ENCODE measurements at regions not wholly inside any gene's neighbourhood (a gene's known extent, or its start where the extent isn't known, plus 50 kb on each side); places are given as distances from the start of the nearest gene placed in this dataset.

GRCh38 chr10:90644165-90644564 is 213.7 kb downstream of the HTR7 start:
- DNase-seq (ENCODE audit: low read depth, low spot score) (no peak), FAIRE-seq (peak; percentile 75)
- Histone ChIP-seq H3K9me1 (ENCODE audit: control insufficient read depth, extremely low read depth, insufficient read depth, low read length) (no peaks in the 10 kb centered on the region), H3K9ac (ENCODE audit: control insufficient read depth, extremely low read depth, insufficient read depth, low read length) (no peak overlapping the region), H3K27me3 (ENCODE audit: control insufficient read depth, extremely low read depth, insufficient read depth, low read length) (no peaks in the 10 kb centered on the region), H3K9me3 (ENCODE audit: control insufficient read depth, low read depth, low read length) (no peaks in the 10 kb centered on the region), H3K79me2 (ENCODE audit: control insufficient read depth, insufficient read depth, low read length) (no peaks in the 10 kb centered on the region), H4K20me1 (ENCODE audit: control insufficient read depth, extremely low read depth, insufficient read depth, low read length) (no peaks in the 10 kb centered on the region), H2AFZ (ENCODE audit: control insufficient read depth, low read length) (no peak overlapping the region), H3K4me2 (ENCODE audit: control insufficient read depth, extremely low read depth, insufficient read depth, low read depth, low read length) (peak overlapping the region; percentile 42), H3K4me3 (ENCODE audit: control insufficient read depth in 2 of 3, extremely low read depth in 1 of 3, insufficient read depth in 2 of 3, low read depth in 1 of 3, low read length in 3 of 3) (no peak overlapping the region), H3K4me1 (ENCODE audit: control insufficient read depth, extremely low read depth, insufficient read depth, low read length) (peaks cover 12% of the 10 kb centered on the region), H3K27ac (ENCODE audit: control insufficient read depth, insufficient read depth, low read length) (no peak overlapping the region), H3K36me3 (ENCODE audit: control insufficient read depth in 2 of 2, extremely low read depth in 1 of 2, insufficient read depth in 2 of 2, low read length in 2 of 2) (no peaks in the 10 kb centered on the region)
- no peak for TF ChIP-seq CTCF (optimal IDR thresholded peaks at IDR 0.05 in 1 of 3, IDR thresholded peaks at IDR 0.05 in 1 of 3, conservative IDR thresholded peaks at IDR 0.05 in 1 of 3; ENCODE audit: extremely low read depth in 1 of 3, insufficient read depth in 2 of 3, low read length in 3 of 3)
- no peak for TF ChIP-seq EZH2 (IDR thresholded peaks at IDR 0.05; ENCODE audit: low read length)
- dilution Hi-C loops (cut with MboI; ENCODE audit: extremely low pct_ligation_motif_present, low sequenced_read_pairs), result no loop called here

GRCh38 chr10:90650858-90651257 is 207.0 kb downstream of the HTR7 start:
- Histone ChIP-seq H3K4me3 (ENCODE audit: control insufficient read depth in 2 of 3, extremely low read depth in 1 of 3, insufficient read depth in 2 of 3, low read depth in 1 of 3, low read length in 3 of 3) (no peak overlapping the region), H3K79me2 (ENCODE audit: control insufficient read depth, insufficient read depth, low read length) (no peaks in the 10 kb centered on the region), H3K36me3 (ENCODE audit: control insufficient read depth in 2 of 2, extremely low read depth in 1 of 2, insufficient read depth in 2 of 2, low read length in 2 of 2) (no peaks in the 10 kb centered on the region), H3K9me3 (ENCODE audit: control insufficient read depth, low read depth, low read length) (no peaks in the 10 kb centered on the region), H3K9me1 (ENCODE audit: control insufficient read depth, extremely low read depth, insufficient read depth, low read length) (no peaks in the 10 kb centered on the region), H3K27ac (ENCODE audit: control insufficient read depth, insufficient read depth, low read length) (no peak overlapping the region), H3K4me2 (ENCODE audit: control insufficient read depth, extremely low read depth, insufficient read depth, low read depth, low read length) (no peak overlapping the region), H3K27me3 (ENCODE audit: control insufficient read depth, extremely low read depth, insufficient read depth, low read length) (no peaks in the 10 kb centered on the region), H3K9ac (ENCODE audit: control insufficient read depth, extremely low read depth, insufficient read depth, low read length) (no peak overlapping the region), H2AFZ (ENCODE audit: control insufficient read depth, low read length) (no peak overlapping the region), H4K20me1 (ENCODE audit: control insufficient read depth, extremely low read depth, insufficient read depth, low read length) (no peaks in the 10 kb centered on the region), H3K4me1 (ENCODE audit: control insufficient read depth, extremely low read depth, insufficient read depth, low read length) (peaks cover 3% of the 10 kb centered on the region)
- FAIRE-seq (no peak), DNase-seq (ENCODE audit: low read depth, low spot score) (no peak)
- TF ChIP-seq CTCF (optimal IDR thresholded peaks at IDR 0.05 in 1 of 3, IDR thresholded peaks at IDR 0.05 in 1 of 3, conservative IDR thresholded peaks at IDR 0.05 in 1 of 3; ENCODE audit: extremely low read depth in 1 of 3, insufficient read depth in 2 of 3, low read length in 3 of 3) (no peak), EZH2 (IDR thresholded peaks at IDR 0.05; ENCODE audit: low read length) (no peak)
- dilution Hi-C loops (cut with MboI; ENCODE audit: extremely low pct_ligation_motif_present, low sequenced_read_pairs), result no loop called here
